H9 (cell line): ENCODE measurements at regions not wholly inside any gene's neighbourhood (a gene's known extent, or its start where the extent isn't known, plus 50 kb on each side); places are given as distances from the start of the nearest gene placed in this dataset.
A peak's percentile ranks its signal among the peaks of the same experiment; 100 is the strongest.

Experiments used
- DNase-seq: peaks from one replicate; pipeline ENCODE4 v3.0.0-alpha.2; 2017
- H2AFZ ChIP-seq: one replicate; pipeline ENCODE4 v1.6.1; 2013; ENCODE audit warnings: mild to moderate bottlenecking, low read length, control low read depth, moderate library complexity
- H2AK5ac ChIP-seq: 2 replicates; pipeline ENCODE4 v1.6.1; 2013; ENCODE audit warnings: low read length, control low read depth, mixed read lengths; ENCODE audit not compliant: insufficient read length
- H2BK120ac ChIP-seq: one replicate; pipeline ENCODE4 v1.6.1; 2013; ENCODE audit warnings: low read depth, mild to moderate bottlenecking, low read length, control low read depth, inconsistent platforms; ENCODE audit not compliant: poor library complexity, severe bottlenecking
- H2BK12ac ChIP-seq: 2 replicates; pipeline ENCODE4 v1.6.1; 2013; ENCODE audit warnings: low read length, control low read depth, mixed read lengths, low read depth; ENCODE audit not compliant: insufficient read length
- H2BK15ac ChIP-seq: 2 replicates; pipeline ENCODE4 v1.6.1; 2013; ENCODE audit warnings: low read depth, low read length, control low read depth
- H2BK20ac ChIP-seq: one replicate; pipeline ENCODE4 v1.6.1; 2013; ENCODE audit warnings: low read depth, mild to moderate bottlenecking, low read length, control low read depth, inconsistent platforms; ENCODE audit not compliant: poor library complexity, severe bottlenecking
- H2BK5ac ChIP-seq: 2 replicates; pipeline ENCODE4 v1.6.1; 2013; ENCODE audit warnings: low read length, control low read depth, mixed read lengths; ENCODE audit not compliant: insufficient read length
- H3K14ac ChIP-seq: 2 replicates; pipeline ENCODE4 v1.6.1; 2013; ENCODE audit warnings: low read length, control low read depth; ENCODE audit not compliant: insufficient read depth
- H3K18ac ChIP-seq: 2 replicates; pipeline ENCODE4 v1.6.1; 2013; ENCODE audit warnings: low read depth, mild to moderate bottlenecking, mixed read lengths, low read length, control low read depth; ENCODE audit not compliant: insufficient read length
- H3K23ac ChIP-seq: 2 replicates; pipeline ENCODE4 v1.6.1; 2013; ENCODE audit warnings: low read length, control low read depth, mixed read lengths, low read depth; ENCODE audit not compliant: insufficient read length
- H3K23me2 ChIP-seq: 2 replicates; pipeline ENCODE4 v1.6.1; 2013; ENCODE audit warnings: low read depth, mild to moderate bottlenecking, mixed read lengths, low read length, control low read depth; ENCODE audit not compliant: insufficient read length, poor library complexity, severe bottlenecking
- H3K27ac ChIP-seq: 2 replicates; pipeline ENCODE4 v1.5.1; 2013; ENCODE audit warnings: low read length, control low read depth, mixed read lengths, low read depth; ENCODE audit not compliant: insufficient read length
- H3K27me3 ChIP-seq: 2 replicates; pipeline ENCODE4 v1.6.1; 2013; ENCODE audit warnings: low read length, control low read depth, inconsistent platforms; ENCODE audit not compliant: insufficient read depth
- H3K4ac ChIP-seq: 2 replicates; pipeline ENCODE4 v1.6.1; 2013; ENCODE audit warnings: low read depth, mild to moderate bottlenecking, control low read depth, inconsistent platforms, low read length, moderate library complexity
- H3K4me1 ChIP-seq: 2 replicates; pipeline ENCODE4 v1.6.1; 2013; ENCODE audit warnings: low read length, control low read depth, inconsistent platforms; ENCODE audit not compliant: insufficient read depth
- H3K4me2 ChIP-seq: 2 replicates; pipeline ENCODE4 v1.6.1; 2013; ENCODE audit warnings: low read length, control low read depth, mixed read lengths; ENCODE audit not compliant: insufficient read length, insufficient read depth
- H3K56ac ChIP-seq: 2 replicates; pipeline ENCODE4 v1.6.1; 2013; ENCODE audit warnings: low read depth, mild to moderate bottlenecking, mixed read lengths, low read length, control low read depth; ENCODE audit not compliant: insufficient read length
- H3K79me1 ChIP-seq: 2 replicates; pipeline ENCODE4 v1.6.1; 2013; ENCODE audit warnings: low read depth, mild to moderate bottlenecking, moderate library complexity, low read length, control low read depth, inconsistent platforms; ENCODE audit not compliant: insufficient read depth, poor library complexity, severe bottlenecking
- H3K79me2 ChIP-seq: 2 replicates; pipeline ENCODE4 v1.6.1; 2013; ENCODE audit warnings: low read length, control low read depth, inconsistent platforms; ENCODE audit not compliant: insufficient read depth
- H3K9ac ChIP-seq: 2 replicates; pipeline ENCODE4 v1.6.1; 2013; ENCODE audit warnings: low read length, control low read depth, mixed read lengths; ENCODE audit not compliant: insufficient read length; ENCODE audit errors: extremely low read depth
- H3K9me3 ChIP-seq: one replicate; pipeline ENCODE4 v1.6.1; 2013; ENCODE audit warnings: low read depth, low read length, inconsistent platforms; ENCODE audit not compliant: control insufficient read depth
- H3T11ph ChIP-seq: one replicate; pipeline ENCODE4 v1.6.1; 2013; ENCODE audit warnings: mild to moderate bottlenecking, low read length, control low read depth, inconsistent platforms
- H4K20me1 ChIP-seq: one replicate; pipeline ENCODE4 v1.6.1; 2013; ENCODE audit not compliant: control insufficient read depth, insufficient read length, insufficient read depth
- H4K5ac ChIP-seq: 2 replicates; pipeline ENCODE4 v1.6.1; 2013; ENCODE audit warnings: low read depth, mild to moderate bottlenecking, mixed read lengths, low read length, control low read depth; ENCODE audit not compliant: insufficient read length
- H4K8ac ChIP-seq: replicated peaks from 2 replicates; pipeline ENCODE4 v1.6.1; 2013; ENCODE audit warnings: low read length, control low read depth, mixed read lengths, low read depth; ENCODE audit not compliant: insufficient read length
- H4K91ac ChIP-seq: 2 replicates; pipeline ENCODE4 v1.6.1; 2013; ENCODE audit warnings: low read depth, mild to moderate bottlenecking, moderate library complexity, mixed read lengths, low read length, control low read depth; ENCODE audit not compliant: insufficient read length
- H3K27ac Mint-ChIP-seq, 3 experiments: 2 replicates in 2 of 3; 3 replicates in 1 of 3; pipeline ENCODE4 v1.8.0; 2020 to 2021; ENCODE audit warnings: mixed read lengths in 3 of 3, mild to moderate bottlenecking in 1 of 3, moderate library complexity in 1 of 3
- H3K27me3 Mint-ChIP-seq: 2 replicates; pipeline ENCODE4 v1.8.0; 2021; ENCODE audit warnings: low read depth, mild to moderate bottlenecking, moderate library complexity, mixed read lengths
- H3K36me3 Mint-ChIP-seq, 3 experiments: 2 replicates in 2 of 3; 3 replicates in 1 of 3; pipeline ENCODE4 v1.8.0; 2020 to 2021; ENCODE audit warnings: low read depth in 3 of 3, mixed read lengths in 3 of 3; ENCODE audit not compliant: insufficient read depth in 1 of 3
- H3K4me1 Mint-ChIP-seq, 2 experiments: 2 replicates each; pipeline ENCODE4 v1.8.0; 2020; ENCODE audit warnings: mixed read lengths in 2 of 2
- H3K4me3 Mint-ChIP-seq, 2 experiments: 2 replicates in 1 of 2; 3 replicates in 1 of 2; pipeline ENCODE4 v1.8.0; 2020 to 2021; ENCODE audit warnings: mild to moderate bottlenecking in 2 of 2, mixed read lengths in 2 of 2, moderate library complexity in 1 of 2
- H3K9me3 Mint-ChIP-seq, 2 experiments: 2 replicates in 1 of 2; 3 replicates in 1 of 2; pipeline ENCODE4 v1.8.0; 2020; ENCODE audit warnings: mild to moderate bottlenecking in 2 of 2, mixed read lengths in 2 of 2, moderate library complexity in 1 of 2
- CTCF ChIP-seq: fragments of 200-600 bp; sonication (generic); conservative IDR thresholded peaks from 3 replicates; pipeline ENCODE4 v1.8.0; 2021; ENCODE audit warnings: antibody characterized with exemption, mild to moderate bottlenecking
- WGBS: extraction: QIAGEN DNeasy Blood & Tissue Kit; methylation state at CpG from one replicate; pipeline ENCODE4 v1.1.7; 2013; ENCODE audit warnings: missing lambda C conversion rate, low lambda C conversion rate, mixed read lengths; ENCODE audit not compliant: insufficient read length; ENCODE audit errors: extremely low coverage; 5-methylcytosine and 5-hydroxymethylcytosine counted together

- Mint-ChIP-seq H3K36me3 (no peaks in the 10 kb centered on the region; a peak in 2 of 7 replicates), H3K4me3 (no peak overlapping the region), H3K27ac (peak overlapping the region; percentile 85 to 97 (median 93); a peak in 6 of 7 replicates), H3K9me3 (no peaks in the 10 kb centered on the region), H3K4me1 (peaks cover 20 to 35% of the 10 kb centered on the region in 2 experiments), H3K27me3 (no peaks in the 10 kb centered on the region)
- peak; percentile 62 for DNase-seq
- Histone ChIP-seq H3K18ac (no peak overlapping the region), H2BK5ac (no peak overlapping the region), H3K4me1 (no peaks in the 10 kb centered on the region; the same call in 1 of the 2 replicates), H2AK5ac (no peak overlapping the region), H4K91ac (no peak overlapping the region), H3K4ac (no peak overlapping the region), H3K23ac (no peak overlapping the region), H4K5ac (no peak overlapping the region), H2BK15ac (no peak overlapping the region), H3K4me2 (no peak overlapping the region), H3K9ac (no peak overlapping the region), H3K27ac (no peak overlapping the region), H4K8ac (no peak overlapping the region), H3K23me2 (no peaks in the 10 kb centered on the region), H3K79me2 (no peaks in the 10 kb centered on the region), H3K56ac (no peak overlapping the region), H4K20me1 (no peaks in the 10 kb centered on the region), H2BK20ac (no peak overlapping the region), H2AFZ (no peak overlapping the region), H3K27me3 (no peaks in the 10 kb centered on the region), H3K9me3 (no peaks in the 10 kb centered on the region), H2BK120ac (no peak overlapping the region), H3K79me1 (no peaks in the 10 kb centered on the region), H2BK12ac (no peak overlapping the region), H3T11ph (no peak overlapping the region), H3K14ac (no peak overlapping the region)
- no peak for TF ChIP-seq CTCF
- WGBS: no CpG with 5 or more reads among the region's 2 CpGs
These were observed 170.9 kb upstream of the STXBP5 start for GRCh38 chr6:147033267-147033666.
